ELF-1 (cell line): ENCODE measurements at regions not wholly inside any gene's neighbourhood (a gene's known extent, or its start where the extent isn't known, plus 50 kb on each side); places are given as distances from the start of the nearest gene placed in this dataset.

Experiments
- DNase-seq: peaks from one replicate; pipeline ENCODE4 v3.0.0-alpha.2; 2016; ENCODE audit warnings: low read depth, low spot score

GRCh38 chr9:20197976-20198685, 409.3 kb upstream of the SLC24A2 start:
- DNase-seq = peak; percentile 80

DNA sequence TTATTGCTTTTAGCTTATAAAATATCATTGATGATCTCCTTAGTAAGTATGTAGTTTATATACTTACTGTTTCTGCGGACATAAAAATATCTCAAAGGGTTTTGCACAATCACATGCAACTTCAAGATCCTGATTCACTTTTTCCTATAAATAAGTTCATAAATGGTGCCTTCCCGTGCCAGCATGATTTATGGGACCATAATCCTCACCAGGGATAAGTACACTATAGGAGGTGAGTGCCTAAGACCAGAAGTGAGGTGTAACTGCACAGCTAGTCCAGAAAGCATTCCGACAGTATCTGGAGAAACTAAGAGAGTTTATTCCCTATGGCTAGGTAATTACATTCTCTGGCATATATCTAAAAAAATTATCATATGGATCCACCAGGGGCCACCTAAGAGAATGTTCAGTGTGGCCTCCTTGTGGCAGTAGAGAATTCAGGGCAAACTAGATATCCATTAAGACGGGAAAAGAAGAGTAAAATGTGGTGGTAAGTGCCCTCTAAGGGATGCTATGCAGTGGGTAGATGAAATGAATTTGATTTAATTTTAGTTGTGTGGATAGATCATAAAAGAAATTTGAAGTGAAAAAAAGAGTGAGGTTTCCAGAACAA, 402.5 kb upstream of the SLC24A2 start:
- DNase-seq = no peak

DNA sequence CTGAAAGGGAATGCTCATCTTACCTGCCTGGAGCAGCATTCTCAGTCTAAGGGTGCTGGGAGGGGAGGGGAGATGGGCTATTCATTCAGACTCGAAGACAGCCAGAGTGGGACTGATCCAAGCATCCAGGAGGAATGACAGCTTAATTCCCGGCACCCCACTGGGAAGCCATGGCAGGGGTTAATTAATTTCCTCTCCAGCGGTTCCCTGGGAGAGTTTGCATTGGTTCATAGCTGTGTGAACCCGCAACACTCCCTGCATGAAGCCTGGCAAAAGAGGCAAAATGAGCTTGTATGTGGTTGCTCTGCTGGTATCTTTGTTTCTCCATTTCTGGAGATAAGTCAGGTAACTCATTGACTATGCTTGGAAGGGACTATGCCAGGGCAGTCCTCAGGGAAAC, 401.0 kb upstream of the SLC24A2 start:
- peak; percentile 82 for DNase-seq

DNA sequence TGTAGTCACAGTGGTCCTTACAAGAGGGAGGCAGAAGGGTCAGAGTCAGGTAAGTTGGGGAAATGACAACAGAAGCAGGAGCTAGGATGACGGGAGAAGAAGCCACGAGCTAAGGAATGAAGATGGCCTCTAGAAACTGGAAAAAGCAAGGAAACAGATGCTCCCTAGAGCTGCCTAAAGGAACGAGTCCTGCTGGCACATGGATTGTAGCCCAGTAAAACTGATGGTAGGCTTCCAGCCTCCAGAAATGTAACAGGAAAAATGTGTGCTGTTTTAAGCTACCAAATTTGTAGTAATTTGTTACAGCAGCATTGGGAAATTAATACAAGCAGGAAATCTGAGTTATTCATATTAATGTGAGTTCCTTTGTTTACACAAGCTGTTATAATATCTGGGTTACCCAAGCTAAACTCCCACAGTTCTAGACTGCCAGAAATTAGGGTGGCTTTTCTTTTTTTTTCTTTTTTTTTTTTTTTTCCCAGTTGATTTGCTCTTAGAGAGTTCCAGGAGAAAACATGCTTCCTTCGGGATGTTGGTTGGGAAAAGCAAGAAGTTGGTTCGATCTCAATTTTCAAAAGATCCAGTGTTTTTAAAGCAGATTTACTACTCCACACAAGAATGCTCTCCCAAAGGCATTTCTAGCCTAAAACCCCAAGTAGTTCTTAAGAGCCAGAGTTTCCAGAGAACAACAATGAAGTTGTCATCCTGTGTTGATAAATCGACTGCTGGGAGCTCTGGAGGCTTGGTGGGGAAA, 400.0 kb upstream of the SLC24A2 start:
- DNase-seq = peak; percentile 16

DNA sequence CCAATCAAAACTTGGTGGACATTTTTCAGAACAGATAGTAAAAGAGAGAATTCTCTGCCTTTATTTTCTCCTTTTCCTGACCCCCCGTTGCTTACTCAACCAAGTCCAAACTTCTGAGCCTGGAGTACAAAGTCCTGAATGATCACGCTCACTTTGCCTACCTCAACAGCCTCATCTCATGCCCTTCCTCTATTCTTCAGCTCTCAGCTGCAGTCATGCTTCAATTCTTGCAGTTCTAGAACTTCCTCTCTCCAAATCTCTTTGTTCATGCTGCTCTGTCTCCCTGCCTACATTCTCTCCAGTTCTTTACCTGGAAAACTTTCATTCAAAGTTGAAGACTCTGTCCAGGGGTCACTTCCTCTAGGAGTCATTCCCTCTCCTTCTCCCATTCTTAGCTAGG, 398.5 kb upstream of the SLC24A2 start:
- DNase-seq = no peak

DNA sequence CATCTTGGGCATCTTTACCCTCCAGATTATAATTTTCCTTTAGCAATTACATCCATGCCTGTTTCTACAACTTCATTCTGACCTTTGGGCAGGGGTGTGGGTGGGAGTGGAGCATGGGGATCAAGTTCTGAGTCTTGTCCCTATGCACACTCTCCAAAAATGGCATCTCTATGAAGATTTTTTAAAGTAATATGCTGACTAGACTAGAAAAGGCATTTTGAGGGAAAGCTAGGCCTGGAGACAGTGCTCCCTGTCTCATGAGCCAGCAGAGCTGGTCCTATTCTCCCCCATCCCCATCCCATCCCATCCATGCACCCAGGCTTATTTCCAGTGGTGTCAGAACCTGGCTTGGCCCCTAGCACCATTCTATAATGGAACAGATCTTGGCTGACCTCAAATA, 398.0 kb upstream of the SLC24A2 start:
- no peak for DNase-seq

DNA sequence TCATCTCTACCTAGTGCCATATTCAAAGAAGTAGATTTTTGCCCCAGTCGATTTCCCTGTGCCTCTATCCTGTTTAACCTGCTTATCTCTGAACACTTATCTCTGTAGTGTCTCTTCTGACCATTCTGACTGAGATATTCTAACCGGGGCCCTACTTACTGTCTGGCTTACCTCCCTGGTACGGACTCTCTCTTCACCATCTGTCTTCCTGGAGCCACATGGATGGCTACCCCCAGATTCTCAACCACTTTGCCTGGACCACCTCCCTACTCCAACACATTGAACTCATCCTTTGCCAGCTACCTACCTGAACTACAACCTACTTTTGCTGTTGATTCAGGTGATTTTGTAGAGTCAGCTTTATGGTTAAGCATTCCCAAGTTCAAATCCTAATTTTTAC, 397.4 kb upstream of the SLC24A2 start:
- no peak for DNase-seq

DNA sequence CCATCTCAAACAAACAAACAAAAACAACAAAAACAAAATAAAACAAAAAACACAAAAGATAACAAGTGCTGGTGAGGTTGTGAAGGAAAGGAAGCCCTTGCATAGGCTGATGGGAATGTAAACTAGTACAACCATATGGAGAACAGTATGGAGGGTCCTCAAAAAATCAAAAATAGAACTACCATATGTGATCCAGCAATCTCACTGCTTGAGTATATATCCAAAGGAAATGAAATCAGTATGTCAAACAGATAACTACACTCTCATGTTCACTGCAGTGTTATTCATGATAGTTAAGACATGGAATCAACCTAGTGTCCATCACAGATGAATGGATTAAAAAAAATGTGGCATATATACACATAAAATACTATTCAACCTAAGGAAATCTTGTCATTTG, 395.7 kb upstream of the SLC24A2 start:
- no peak for DNase-seq

DNA sequence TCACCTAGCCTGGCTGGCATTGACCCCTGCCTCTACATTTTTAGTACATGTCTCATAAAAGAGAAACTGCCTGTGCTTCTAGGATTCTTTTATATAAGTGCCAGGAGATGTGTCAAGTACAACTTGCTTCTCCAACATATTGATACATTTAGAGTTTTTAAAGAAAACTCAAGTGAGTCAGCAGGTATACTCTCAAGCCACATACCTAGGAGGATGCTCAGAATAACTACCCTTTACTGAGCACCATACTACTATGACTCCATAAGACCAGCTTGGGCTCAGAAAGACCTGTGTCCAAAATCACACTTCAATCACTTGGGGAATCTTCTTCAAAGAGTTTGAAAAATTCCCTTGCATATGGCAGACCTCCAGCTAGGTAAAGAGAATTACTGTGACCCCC, 389.8 kb upstream of the SLC24A2 start:
- no peak for DNase-seq

GRCh38 chr9:20178197-20178596, 389.4 kb upstream of the SLC24A2 start:
- no peak for DNase-seq

GRCh38 chr9:20170122-20170521, 381.3 kb upstream of the SLC24A2 start:
- DNase-seq = no peak

GRCh38 chr9:20152151-20152725, 363.4 kb upstream of the SLC24A2 start:
- DNase-seq = no peak

DNA sequence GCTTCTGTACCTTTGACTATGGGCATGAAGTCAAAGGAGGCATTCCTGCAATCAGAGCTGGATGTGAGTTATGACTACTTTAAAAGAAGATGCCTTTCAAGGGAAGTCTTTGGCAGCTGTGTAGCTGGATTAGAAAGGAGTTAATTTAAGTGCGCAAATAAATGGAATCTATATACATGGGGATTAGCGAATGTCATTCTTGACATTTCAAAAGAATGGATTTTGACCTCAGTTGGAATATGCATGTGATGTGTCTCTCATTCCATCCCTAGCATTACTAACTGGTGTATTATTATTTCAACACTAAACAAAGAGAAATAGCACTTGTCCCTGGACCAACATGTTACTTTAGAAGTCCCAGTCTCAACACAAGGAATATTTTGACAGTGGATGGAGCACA, 359.6 kb upstream of the SLC24A2 start:
- DNase-seq = no peak

DNA sequence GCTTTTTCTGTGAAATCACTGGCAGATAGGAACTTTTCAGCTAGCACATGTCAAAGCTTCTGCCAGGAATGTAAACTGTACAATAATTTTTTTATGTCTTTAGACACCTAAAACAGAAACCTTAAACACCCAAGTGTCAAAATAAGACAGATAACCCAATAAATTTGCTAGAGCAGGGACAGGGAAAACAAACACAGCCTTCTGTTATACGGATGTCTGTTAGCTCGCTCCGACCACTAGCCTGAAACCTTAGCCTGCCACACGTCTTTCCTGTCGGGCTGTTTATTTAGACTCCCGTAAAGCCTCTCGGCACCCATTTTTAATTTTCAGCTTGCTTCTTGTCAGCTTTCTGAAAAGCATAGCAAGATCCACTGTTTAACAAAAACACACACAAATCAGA, 355.4 kb upstream of the SLC24A2 start:
- DNase-seq = no peak

DNA sequence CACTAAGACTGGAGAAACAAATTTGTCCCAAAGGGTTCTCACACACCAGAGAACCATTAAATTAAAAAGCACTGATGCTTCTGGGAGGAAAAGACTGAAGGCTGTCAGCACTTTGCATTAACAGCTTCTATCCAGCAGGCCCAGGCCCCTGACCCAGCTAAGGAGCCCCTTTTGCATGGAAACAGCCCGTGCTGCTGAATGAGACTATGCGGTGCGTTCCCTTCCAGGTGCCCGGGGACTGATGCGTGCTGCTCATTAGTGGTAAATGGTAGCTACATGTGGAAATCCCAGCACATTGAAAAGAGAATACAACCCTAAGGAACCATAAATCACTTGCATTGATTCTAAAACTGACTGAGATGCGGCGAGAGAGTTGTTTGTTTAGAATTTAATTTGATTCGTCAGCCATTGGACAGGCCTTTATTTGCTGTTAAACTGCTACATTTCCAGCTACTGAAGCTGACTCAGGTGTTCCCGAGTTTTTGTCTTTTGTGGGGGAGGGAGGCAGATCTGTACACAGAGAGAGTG, 351.0 kb upstream of the SLC24A2 start:
- DNase-seq = no peak

- no peak for DNase-seq
Measured at GRCh38 chr9:20138841-20139240, 350.0 kb upstream of the SLC24A2 start.

DNA sequence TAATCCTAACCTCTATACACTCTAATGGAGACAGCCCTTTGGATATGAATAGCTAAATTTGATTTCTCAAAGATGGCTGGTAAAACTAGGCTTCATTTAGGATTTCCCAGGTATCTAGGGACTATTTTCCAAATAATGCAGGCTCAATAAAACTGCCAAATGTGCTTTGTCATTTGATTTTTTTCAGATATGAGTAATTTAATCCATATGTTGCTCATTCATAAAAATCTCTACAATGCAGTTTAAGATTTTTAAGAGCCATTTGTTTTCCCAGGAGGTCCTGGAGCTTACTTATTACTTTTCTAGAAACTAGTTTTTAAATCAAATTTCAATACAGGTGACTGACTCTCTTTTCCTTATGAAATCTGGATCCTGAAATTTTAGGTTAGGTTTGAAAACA, 349.3 kb upstream of the SLC24A2 start:
- DNase-seq = no peak

- DNase-seq = no peak
Measured at GRCh38 chr9:20137425-20137824, 348.6 kb upstream of the SLC24A2 start.

GRCh38 chr9:20135119-20135697, 346.4 kb upstream of the SLC24A2 start:
- DNase-seq = no peak

DNA sequence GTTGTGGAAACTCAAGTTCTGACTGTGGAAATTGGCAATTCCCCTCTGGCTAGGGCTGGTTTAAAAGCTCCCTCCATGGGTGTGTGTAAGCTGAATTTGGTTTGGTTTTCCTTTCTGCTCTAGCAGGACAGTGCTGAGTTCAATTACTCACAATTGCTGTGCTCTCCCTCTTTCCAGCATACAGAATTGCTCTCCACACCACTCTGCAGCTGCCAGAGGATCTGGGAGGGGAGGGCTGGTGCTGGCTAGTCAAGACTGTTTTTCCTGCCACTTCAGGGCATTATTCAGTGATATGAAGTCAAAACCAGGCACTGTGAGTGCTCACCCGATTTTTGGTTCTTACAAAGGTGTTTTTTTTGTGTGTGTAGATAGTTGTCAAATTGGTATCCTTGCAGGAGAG, 336.9 kb upstream of the SLC24A2 start:
- peak; percentile 20 for DNase-seq

GRCh38 chr9:20119566-20119965, 330.7 kb upstream of the SLC24A2 start:
- DNase-seq = no peak

- no peak for DNase-seq
Measured at GRCh38 chr9:20117986-20118385, 329.1 kb upstream of the SLC24A2 start.
